Suprapubic skin (tissue), 4 donors: ENCODE measurements at regions not wholly inside any gene's neighbourhood (a gene's known extent, or its start where the extent isn't known, plus 50 kb on each side); places are given as distances from the start of the nearest gene placed in this dataset.

Experiments used
- DNase-seq, 2 donors: peaks; one replicate each; pipeline ENCODE4 v3.0.0-alpha.2; 2019; ENCODE audit warnings: low spot score in 2 of 2
- H3K27ac ChIP-seq: fragments of 200-600 bp; sonication (generic); one replicate; pipeline ENCODE4 v1.5.1; 2019
- H3K27me3 ChIP-seq: fragments of 200-600 bp; sonication (generic); one replicate; pipeline ENCODE4 v1.5.1; 2019
- H3K36me3 ChIP-seq: fragments of 200-600 bp; sonication (generic); one replicate; pipeline ENCODE4 v1.5.1; 2019
- H3K4me1 ChIP-seq: fragments of 200-600 bp; sonication (generic); one replicate; pipeline ENCODE4 v1.5.1; 2019
- H3K4me3 ChIP-seq: fragments of 200-600 bp; sonication (generic); one replicate; pipeline ENCODE4 v1.5.1; 2019; ENCODE audit warnings: mild to moderate bottlenecking
- H3K9me3 ChIP-seq: fragments of 200-600 bp; sonication (generic); one replicate; pipeline ENCODE4 v1.5.1; 2019
- CTCF ChIP-seq, 2 donors: fragments of 200-600 bp in 1 of 2; fragments of 450-650 bp in 1 of 2; sonication (generic) in 1 of 2; IDR thresholded peaks; one replicate each; pipeline ENCODE4 v1.5.1; 2016 to 2019; ENCODE audit warnings: antibody characterized with exemption in 2 of 2, mild to moderate bottlenecking in 1 of 2, moderate library complexity in 1 of 2
- EP300 ChIP-seq: sonication (generic); formaldehyde crosslinking; IDR thresholded peaks from one replicate; pipeline ENCODE4 v1.6.1; 2017; ENCODE audit warnings: antibody characterized with exemption
- POLR2A ChIP-seq, 2 donors: fragments of 450-650 bp; IDR thresholded peaks; one replicate each; pipeline ENCODE4 v1.6.1; 2017; ENCODE audit warnings: antibody characterized with exemption in 2 of 2, mild to moderate bottlenecking in 2 of 2, moderate library complexity in 2 of 2
- POLR2AphosphoS5 ChIP-seq, 3 donors: sonication (generic); formaldehyde crosslinking; IDR thresholded peaks; one replicate each; pipeline ENCODE4 v1.6.1; 2017; ENCODE audit warnings: antibody characterized with exemption in 3 of 3
- WGBS: methylation state at CpG from one replicate; pipeline ENCODE4 v1.1.5; 2018; 5-methylcytosine and 5-hydroxymethylcytosine counted together

- H3K27ac ChIP-seq, result no peak overlapping the region
- no peaks in the 10 kb centered on the region for H3K27me3 ChIP-seq
- H3K4me1 ChIP-seq, result no peaks in the 10 kb centered on the region
- H3K4me3 ChIP-seq, result no peak overlapping the region
- no peak for DNase-seq
- H3K36me3 ChIP-seq, result no peaks in the 10 kb centered on the region
- 45% methylated on average over 2 of the region's 2 CpGs for WGBS
- H3K9me3 ChIP-seq, result no peaks in the 10 kb centered on the region
- TF ChIP-seq EP300, result no peak
- no peak for TF ChIP-seq CTCF (IDR thresholded peaks at IDR 0.05)
- no peak for TF ChIP-seq POLR2AphosphoS5 (IDR thresholded peaks at IDR 0.05)
- no peak for TF ChIP-seq POLR2A (IDR thresholded peaks at IDR 0.05)
These were observed 173.1 kb downstream of the HS3ST3A1 start for GRCh38 chr17:13428611-13429042.

GRCh38 chr17:13426991-13427390 lies 174.7 kb downstream of the HS3ST3A1 start:
- no peaks in the 10 kb centered on the region for H3K4me1 ChIP-seq
- H3K27me3 ChIP-seq, result no peaks in the 10 kb centered on the region
- TF ChIP-seq POLR2A (IDR thresholded peaks at IDR 0.05) (no peak), POLR2AphosphoS5 (IDR thresholded peaks at IDR 0.05) (no peak), EP300 (no peak), CTCF (IDR thresholded peaks at IDR 0.05) (no peak)
- no peak overlapping the region for H3K4me3 ChIP-seq
- H3K27ac ChIP-seq, result no peak overlapping the region
- no peaks in the 10 kb centered on the region for H3K36me3 ChIP-seq
- DNase-seq, result no peak
- H3K9me3 ChIP-seq, result no peaks in the 10 kb centered on the region

- Histone ChIP-seq H3K36me3 (no peaks in the 10 kb centered on the region), H3K4me3 (no peak overlapping the region), H3K4me1 (no peaks in the 10 kb centered on the region), H3K27me3 (no peaks in the 10 kb centered on the region), H3K9me3 (no peaks in the 10 kb centered on the region), H3K27ac (no peak overlapping the region)
- 95% methylated on average over 4 of the region's 4 CpGs for whole genome bisulfite sequencing
- no peak for DNase-seq
- TF ChIP-seq POLR2A (IDR thresholded peaks at IDR 0.05) (no peak), POLR2AphosphoS5 (IDR thresholded peaks at IDR 0.05) (no peak), CTCF (IDR thresholded peaks at IDR 0.05) (no peak), EP300 (no peak)
These were observed 176.3 kb downstream of the HS3ST3A1 start for GRCh38 chr17:13425390-13425789.

GRCh38 chr17:13421581-13422130 lies 180.1 kb downstream of the HS3ST3A1 start:
- Histone ChIP-seq H3K36me3 (no peaks in the 10 kb centered on the region), H3K27me3 (no peaks in the 10 kb centered on the region), H3K27ac (no peak overlapping the region), H3K4me3 (no peak overlapping the region), H3K9me3 (no peaks in the 10 kb centered on the region), H3K4me1 (no peaks in the 10 kb centered on the region)
- TF ChIP-seq CTCF (IDR thresholded peaks at IDR 0.05), result no peak
- TF ChIP-seq POLR2AphosphoS5 (IDR thresholded peaks at IDR 0.05), result no peak
- no peak for TF ChIP-seq POLR2A (IDR thresholded peaks at IDR 0.05)
- TF ChIP-seq EP300, result no peak
- 67% methylated on average over 2 of the region's 2 CpGs for WGBS
- no peak for DNase-seq

- H3K27me3 ChIP-seq, result no peaks in the 10 kb centered on the region
- H3K9me3 ChIP-seq, result no peaks in the 10 kb centered on the region
- no peaks in the 10 kb centered on the region for H3K36me3 ChIP-seq
- H3K27ac ChIP-seq, result no peak overlapping the region
- 66% methylated on average over 2 of the region's 2 CpGs for WGBS
- DNase-seq, result no peak
- TF ChIP-seq CTCF (IDR thresholded peaks at IDR 0.05), result no peak
- peak in 1 of 3 donors; percentile 22 for TF ChIP-seq POLR2AphosphoS5 (IDR thresholded peaks at IDR 0.05)
- H3K4me3 ChIP-seq, result no peak overlapping the region
- H3K4me1 ChIP-seq, result peaks cover 7% of the 10 kb centered on the region
These were observed 180.9 kb downstream of the HS3ST3A1 start for GRCh38 chr17:13420878-13421277.
